Common myeloid progenitor, CD34-positive (primary cell): ENCODE measurements at regions not wholly inside any gene's neighbourhood (a gene's known extent, or its start where the extent isn't known, plus 50 kb on each side); places are given as distances from the start of the nearest gene placed in this dataset.
A peak's percentile ranks its signal among the peaks of the same experiment; 100 is the strongest.
"Not testable (repeated sequence)": the region's sequence is repeated elsewhere in the genome, so short reads cannot be mapped to it uniquely, and the experiment has no call there.

ENCODE experiments used
- CTCF ChIA-PET: fragments of 350-600 bp; sonication (Branson Sonifier 250); formaldehyde crosslinking; loops from one replicate; lab custom pipeline; 2021; ENCODE audit warnings: antibody characterized with exemption; lab: Charles Lee
- POLR2A ChIA-PET: fragments of 350-600 bp; sonication (Branson Sonifier 250); formaldehyde crosslinking; loops from one replicate; lab custom pipeline; 2021; ENCODE audit warnings: antibody characterized with exemption; lab: Charles Lee
- DNase-seq, 3 donors: peaks; one replicate each; pipeline versions ENCODE4 v3.0.0 to v3.0.0-alpha.2; 2013
- H3K27ac ChIP-seq, 2 experiments: 1 replicate in 1 of 2; 2 replicates in 1 of 2; pipeline ENCODE4 v1.7.0; 2013; ENCODE audit warnings: inconsistent platforms in 2 of 2, low read length in 2 of 2, mild to moderate bottlenecking in 2 of 2, low read depth in 1 of 2, moderate library complexity in 1 of 2; ENCODE audit not compliant: severe bottlenecking in 2 of 2, insufficient read depth in 1 of 2, poor library complexity in 1 of 2
- H3K27me3 ChIP-seq, 5 experiments: replicated peaks in 2 of 5; 1 replicate in 3 of 5; 2 replicates in 2 of 5; pipeline versions ENCODE4 v1.6.1 to v1.7.0; 2013; ENCODE audit warnings: low read length in 4 of 5, mild to moderate bottlenecking in 2 of 5, moderate library complexity in 2 of 5, inconsistent platforms in 1 of 5; ENCODE audit not compliant: insufficient read depth in 5 of 5, control insufficient read depth in 4 of 5
- H3K36me3 ChIP-seq, 4 experiments: 1 replicate in 2 of 4; 2 replicates in 2 of 4; pipeline versions ENCODE4 v1.6.1 to v1.7.0; 2013; ENCODE audit warnings: low read length in 3 of 4, control low read depth in 1 of 4, mild to moderate bottlenecking in 1 of 4; ENCODE audit not compliant: control insufficient read depth in 4 of 4, insufficient read depth in 4 of 4
- H3K4me1 ChIP-seq, 4 experiments: 1 replicate in 3 of 4; 2 replicates in 1 of 4; pipeline versions ENCODE4 v1.6.1 to v1.7.1; 2013; ENCODE audit warnings: low read length in 3 of 4, mild to moderate bottlenecking in 3 of 4, control low read depth in 1 of 4, inconsistent platforms in 1 of 4, moderate library complexity in 1 of 4; ENCODE audit not compliant: control insufficient read depth in 4 of 4, insufficient read depth in 4 of 4; ENCODE audit errors: control extremely low read depth in 1 of 4
- H3K4me3 ChIP-seq, 7 experiments: 1 replicate in 4 of 7; 2 replicates in 3 of 7; pipeline versions ENCODE4 v1.5.1 to v1.7.0; 2013; ENCODE audit warnings: mild to moderate bottlenecking in 7 of 7, low read length in 6 of 7, moderate library complexity in 6 of 7, inconsistent platforms in 2 of 7, low read depth in 2 of 7, control low read depth in 1 of 7; ENCODE audit not compliant: insufficient read depth in 4 of 7, control insufficient read depth in 1 of 7; ENCODE audit errors: extremely low read depth in 1 of 7
- H3K9me3 ChIP-seq, 5 experiments: 1 replicate in 4 of 5; 2 replicates in 1 of 5; pipeline versions ENCODE4 v1.6.1 to v1.7.1; 2013; ENCODE audit warnings: low read length in 4 of 5, mild to moderate bottlenecking in 2 of 5, inconsistent platforms in 1 of 5, low read depth in 1 of 5, moderate library complexity in 1 of 5; ENCODE audit not compliant: control insufficient read depth in 4 of 5, insufficient read depth in 2 of 5; ENCODE audit errors: control extremely low read depth in 1 of 5
- WGBS: methylation state at CpG from one replicate; pipeline ENCODE4 v1.1.5; 2013; ENCODE audit not compliant: insufficient coverage; 5-methylcytosine and 5-hydroxymethylcytosine counted together

DNA sequence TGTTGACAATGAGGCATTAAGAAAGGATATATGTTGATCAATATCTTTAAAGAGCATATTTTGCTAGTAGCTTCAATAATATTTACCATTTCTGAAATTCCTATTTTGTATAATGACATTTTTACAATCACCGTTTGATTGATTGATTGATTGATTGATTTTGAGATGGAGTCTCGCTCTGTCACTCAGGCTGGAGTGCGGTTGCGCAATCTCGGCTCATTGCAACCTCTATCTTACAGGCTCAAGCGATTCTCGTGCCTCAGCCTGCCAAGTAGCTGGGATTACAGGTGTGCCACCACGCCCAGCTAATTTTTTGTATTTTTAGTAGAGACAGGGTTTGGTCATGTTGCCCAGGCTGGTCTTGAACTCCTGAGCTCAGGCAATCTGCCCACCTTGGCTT, 150.9 kb upstream of the TEX13D start:
- H3K4me3 ChIP-seq, H3K36me3 ChIP-seq, DNase-seq, H3K27ac ChIP-seq, H3K4me1 ChIP-seq, CTCF ChIA-PET, POLR2A ChIA-PET, H3K9me3 ChIP-seq, H3K27me3 ChIP-seq: not testable (repeated sequence)
- 94% methylated on average over 7 of the region's 8 CpGs for WGBS

DNA sequence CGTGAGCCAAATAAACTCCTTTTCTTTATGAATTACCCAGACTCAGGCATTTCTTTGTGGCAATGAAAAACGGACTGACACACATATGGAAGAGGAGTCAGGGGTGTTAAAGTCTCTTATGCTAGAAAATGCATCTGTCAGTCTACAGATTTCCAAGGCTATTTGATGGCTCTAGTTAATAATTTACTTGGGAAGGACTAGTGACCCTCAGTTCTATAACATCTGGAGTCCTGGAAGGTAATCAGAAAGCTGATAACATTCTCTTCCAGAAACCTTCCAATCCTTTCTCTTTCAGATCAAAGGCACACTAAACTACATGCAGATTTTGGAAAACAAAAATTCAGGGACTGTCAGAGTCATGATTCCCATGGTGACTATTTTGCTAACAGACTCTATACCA, 142.0 kb upstream of the TEX13D start:
- no CpG with 5 or more reads among the region's 2 CpGs for WGBS
- ChIA-PET POLR2A (no interaction called here), CTCF (no interaction called here)
- no peak overlapping the region for H3K27ac ChIP-seq
- H3K36me3 ChIP-seq: no peaks in the 10 kb centered on the region
- H3K4me3 ChIP-seq: no peak overlapping the region
- no peaks in the 10 kb centered on the region for H3K4me1 ChIP-seq
- no peak for DNase-seq
- H3K27me3 ChIP-seq: no peaks in the 10 kb centered on the region
- H3K9me3 ChIP-seq: peaks cover 0 to 1% (median 0%) of the 10 kb centered on the region in 5 experiments

DNA sequence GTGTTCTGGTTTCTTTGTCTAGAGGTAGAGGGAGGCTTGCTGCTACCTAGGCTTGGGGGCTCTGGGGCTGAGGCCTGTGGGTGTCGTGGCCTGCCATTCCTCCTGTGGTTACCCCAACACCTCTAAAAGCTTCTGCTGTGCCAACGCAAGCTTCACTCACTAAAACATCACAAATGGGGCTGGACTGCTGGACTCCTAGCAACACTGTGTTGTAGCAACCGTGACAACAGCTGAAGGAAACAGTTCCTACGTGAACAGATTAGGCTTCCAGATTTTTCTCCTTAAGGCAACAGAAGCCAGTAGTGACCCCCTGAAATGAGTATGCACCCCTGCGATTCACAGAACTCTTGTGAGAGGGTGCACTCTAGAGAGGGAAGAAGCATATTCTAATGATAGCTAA, 138.3 kb upstream of the TEX13D start:
- peak in 2 of 3 donors; percentile 29 to 46 for DNase-seq
- Histone ChIP-seq H3K4me3 (no peak overlapping the region), H3K27me3 (no peaks in the 10 kb centered on the region), H3K36me3 (no peaks in the 10 kb centered on the region), H3K9me3 (no peaks in the 10 kb centered on the region), H3K4me1 (no peaks in the 10 kb centered on the region), H3K27ac (no peak overlapping the region)
- ChIA-PET CTCF (interaction anchor here (0.8 kb wide), 1 partner anchor 8 kb away, joined by 3 read pairs; no protein-coding TSS in a partner anchor), POLR2A (interaction anchor here (0.6 kb wide), 1 partner anchor 135 kb away, joined by 5 read pairs; no protein-coding TSS in a partner anchor)
- WGBS: 95% methylated on average over 4 of the region's 5 CpGs

DNA sequence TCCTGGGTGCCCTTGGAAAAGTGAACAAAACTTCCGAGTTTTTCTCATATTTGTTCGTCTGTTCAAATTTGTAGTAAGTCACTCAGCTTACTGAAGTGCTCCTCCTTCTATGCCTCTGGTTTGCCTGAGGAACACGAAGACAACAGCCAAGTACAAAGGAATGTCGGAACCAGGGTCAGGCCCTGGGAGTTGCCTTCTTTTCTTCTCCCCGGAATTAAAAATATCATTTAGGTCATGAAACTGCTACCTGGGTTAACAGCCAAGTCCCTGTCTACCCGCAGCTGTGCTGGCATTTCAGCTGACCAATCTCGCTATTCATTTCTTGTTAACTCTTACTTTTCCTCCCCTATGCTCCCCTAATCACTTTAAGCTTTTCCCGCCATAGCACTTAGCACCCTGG, 137.6 kb upstream of the TEX13D start:
- Histone ChIP-seq H3K27me3 (no peaks in the 10 kb centered on the region), H3K27ac (no peak overlapping the region), H3K4me1 (no peaks in the 10 kb centered on the region), H3K9me3 (no peaks in the 10 kb centered on the region), H3K36me3 (no peaks in the 10 kb centered on the region), H3K4me3 (no peak overlapping the region)
- DNase-seq: no peak
- WGBS: 81% methylated on average over 8 of the region's 8 CpGs
- CTCF ChIA-PET: interaction anchor here (0.8 kb wide), 1 partner anchor 9 kb away, joined by 3 read pairs; no protein-coding TSS in a partner anchor
- POLR2A ChIA-PET: interaction anchor here (0.6 kb wide), 1 partner anchor 135 kb away, joined by 5 read pairs; no protein-coding TSS in a partner anchor

DNA sequence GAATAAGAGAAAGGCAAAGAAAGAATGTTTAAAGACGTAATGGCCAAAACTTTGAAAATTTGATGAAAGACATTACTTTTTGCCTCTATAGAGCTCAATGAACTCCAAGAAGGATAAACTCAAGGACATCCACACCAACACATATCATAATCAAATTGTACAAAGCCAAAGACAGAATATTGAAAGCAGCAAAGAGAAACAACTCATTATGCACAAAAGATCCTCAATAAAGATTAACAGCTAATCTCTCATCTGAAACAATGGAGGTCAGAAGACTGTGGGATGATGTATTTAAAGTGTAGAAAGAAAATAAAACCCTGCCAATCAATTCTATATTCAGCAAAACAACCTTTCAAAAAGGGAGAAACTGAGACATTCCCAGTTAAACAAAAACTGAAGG, 129.1 kb upstream of the TEX13D start:
- Histone ChIP-seq H3K9me3 (peaks cover 0 to 3% (median 0%) of the 10 kb centered on the region in 5 experiments), H3K4me3 (no peak overlapping the region), H3K36me3 (peaks cover 0 to 3% (median 0%) of the 10 kb centered on the region in 4 experiments), H3K27me3 (no peaks in the 10 kb centered on the region), H3K4me1 (peaks cover 0 to 10% (median 4%) of the 10 kb centered on the region in 4 experiments), H3K27ac (no peak overlapping the region)
- no CpG with 5 or more reads among the region's 1 CpG for WGBS
- DNase-seq: no peak
- CTCF ChIA-PET: interaction anchor here (0.7 kb wide), 1 partner anchor 10 kb away, joined by 3 read pairs; no protein-coding TSS in a partner anchor
- POLR2A ChIA-PET: no interaction called here

DNA sequence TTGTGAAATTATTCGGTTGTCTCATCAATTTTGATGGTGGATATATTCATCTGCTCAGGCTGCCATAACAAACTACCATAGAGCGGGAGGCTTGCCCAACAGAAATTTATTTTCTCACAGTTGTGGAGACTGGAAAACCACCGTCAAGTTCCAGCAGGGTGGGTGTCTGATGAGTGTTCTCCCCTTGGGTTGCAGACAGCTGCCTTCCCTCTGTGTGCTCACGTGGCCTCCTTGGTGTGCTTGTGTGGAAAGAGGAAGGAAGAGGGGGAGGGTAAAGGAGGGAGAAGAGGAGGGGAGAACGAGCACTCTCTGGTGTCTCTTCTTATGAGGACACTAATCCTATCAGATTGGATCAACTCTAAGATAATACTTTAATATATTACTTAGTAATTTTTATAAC, 123.8 kb upstream of the TEX13D start:
- Histone ChIP-seq H3K4me1 (peaks cover 11 to 23% (median 13%) of the 10 kb centered on the region in 4 experiments), H3K36me3 (no peaks in the 10 kb centered on the region), H3K9me3 (no peaks in the 10 kb centered on the region), H3K27me3 (no peaks in the 10 kb centered on the region), H3K4me3 (no peak overlapping the region), H3K27ac (no peak overlapping the region)
- 33% methylated on average over 2 of the region's 5 CpGs for WGBS
- peak; percentile 32 to 76 (median 74) for DNase-seq
- ChIA-PET CTCF (no interaction called here), POLR2A (no interaction called here)

DNA sequence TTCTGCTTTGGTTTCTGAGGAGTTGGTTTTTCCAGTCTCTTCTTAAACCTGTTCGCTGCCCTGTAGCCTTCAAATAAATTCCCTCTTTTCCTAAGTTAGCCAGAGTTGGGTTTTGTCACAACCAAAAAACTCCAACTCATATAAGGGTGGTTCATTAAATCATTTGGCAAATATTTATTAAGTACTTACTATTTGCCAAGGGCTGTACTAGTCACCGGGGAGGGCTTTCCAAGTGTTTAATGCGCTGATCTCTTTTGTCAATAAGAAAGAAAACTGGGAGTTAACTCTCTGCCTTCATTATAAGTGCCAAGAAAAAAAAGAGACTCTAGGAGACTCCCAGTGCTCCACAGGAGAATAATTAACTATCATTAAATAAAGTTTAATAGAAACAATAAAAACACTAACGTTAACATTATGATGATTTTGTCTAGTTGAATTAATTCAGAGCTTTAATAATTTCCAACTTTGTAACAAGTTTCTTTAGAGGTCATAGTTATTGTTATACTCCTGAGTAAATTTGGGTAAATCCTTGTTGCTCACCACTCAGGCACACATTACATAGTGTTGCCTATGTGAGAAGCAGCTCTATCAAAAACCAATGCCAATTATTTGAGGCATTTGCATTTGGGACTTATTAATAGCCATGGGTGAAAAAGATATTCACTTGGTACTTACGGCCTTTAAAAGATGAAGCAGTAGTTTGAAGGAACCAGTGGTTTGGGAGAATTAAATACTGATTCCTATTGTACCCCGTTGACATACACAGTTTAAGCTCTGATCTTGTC, 122.5 kb upstream of the TEX13D start:
- Histone ChIP-seq H3K36me3 (no peaks in the 10 kb centered on the region), H3K27ac (no peak overlapping the region), H3K4me3 (no peak overlapping the region), H3K27me3 (no peaks in the 10 kb centered on the region), H3K4me1 (peaks cover 11 to 23% (median 13%) of the 10 kb centered on the region in 4 experiments), H3K9me3 (no peaks in the 10 kb centered on the region)
- ChIA-PET CTCF (interaction anchor here (1.2 kb wide), 1 partner anchor 73 kb away, joined by 3 read pairs; no protein-coding TSS in a partner anchor), POLR2A (no interaction called here)
- WGBS: 100% methylated on average over 1 of the region's 6 CpGs
- no peak for DNase-seq
